Nephron (organoid): ENCODE measurements at regions not wholly inside any gene's neighbourhood (a gene's known extent, or its start where the extent isn't known, plus 50 kb on each side); places are given as distances from the start of the nearest gene placed in this dataset.
"Not testable (repeated sequence)": the region's sequence is repeated elsewhere in the genome, so short reads cannot be mapped to it uniquely, and the experiment has no call there.

Experiments used
- H3K27ac Mint-ChIP-seq, 3 experiments: 2 replicates each; pipeline ENCODE4 v1.8.0; 2020; ENCODE audit warnings: mixed read lengths in 3 of 3, mild to moderate bottlenecking in 2 of 3, moderate library complexity in 1 of 3
- H3K27me3 Mint-ChIP-seq: 2 replicates; pipeline ENCODE4 v1.8.0; 2021; ENCODE audit warnings: low read depth, mild to moderate bottlenecking, moderate library complexity, mixed read lengths
- H3K36me3 Mint-ChIP-seq: 2 replicates; pipeline ENCODE4 v1.8.0; 2020; ENCODE audit warnings: low read depth, mixed read lengths
- H3K4me1 Mint-ChIP-seq: 2 replicates; pipeline ENCODE4 v1.8.0; 2020; ENCODE audit warnings: mixed read lengths
- H3K4me3 Mint-ChIP-seq, 3 experiments: 2 replicates each; pipeline ENCODE4 v1.8.0; 2020; ENCODE audit warnings: mild to moderate bottlenecking in 3 of 3, mixed read lengths in 3 of 3, moderate library complexity in 2 of 3
- H3K9me3 Mint-ChIP-seq: 2 replicates; pipeline ENCODE4 v1.8.0; 2020; ENCODE audit warnings: mixed read lengths
- TF ChIP-seq, protein P1 (sequence below), 3 experiments: fragments of 200-600 bp; sonication (generic); IDR thresholded peaks; one replicate each; pipeline ENCODE4 v1.5.0; 2021; ENCODE audit warnings: antibody characterized with exemption in 3 of 3; ENCODE audit not compliant: unreplicated experiment in 3 of 3

DNA sequence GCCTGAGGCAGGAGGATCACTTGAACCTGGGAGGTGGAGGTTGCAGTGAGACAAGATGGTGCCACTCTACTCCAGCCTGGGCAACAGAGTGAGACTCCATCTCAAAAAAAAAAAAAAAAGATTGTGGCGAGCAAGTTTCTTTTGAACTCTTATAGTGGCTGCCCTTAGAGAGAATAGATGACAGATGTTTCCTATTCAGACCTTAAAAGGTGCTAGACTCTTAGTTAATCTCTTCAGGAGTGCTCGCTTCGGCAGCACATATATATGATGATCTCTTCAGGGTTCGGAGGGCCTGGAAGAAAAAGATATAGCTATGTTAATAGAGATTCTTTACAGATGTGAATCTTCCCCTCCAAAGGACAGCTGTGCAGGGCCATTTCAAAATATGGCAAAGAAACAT is 73.1 kb upstream of the AMN1 start:
- Mint-ChIP-seq H3K36me3 (no peaks in the 10 kb centered on the region), H3K4me1 (no peaks in the 10 kb centered on the region), H3K27me3 (no peaks in the 10 kb centered on the region), H3K9me3 (no peaks in the 10 kb centered on the region), H3K27ac (no peak overlapping the region), H3K4me3 (no peak overlapping the region)
- TF ChIP-seq, protein P1, sequence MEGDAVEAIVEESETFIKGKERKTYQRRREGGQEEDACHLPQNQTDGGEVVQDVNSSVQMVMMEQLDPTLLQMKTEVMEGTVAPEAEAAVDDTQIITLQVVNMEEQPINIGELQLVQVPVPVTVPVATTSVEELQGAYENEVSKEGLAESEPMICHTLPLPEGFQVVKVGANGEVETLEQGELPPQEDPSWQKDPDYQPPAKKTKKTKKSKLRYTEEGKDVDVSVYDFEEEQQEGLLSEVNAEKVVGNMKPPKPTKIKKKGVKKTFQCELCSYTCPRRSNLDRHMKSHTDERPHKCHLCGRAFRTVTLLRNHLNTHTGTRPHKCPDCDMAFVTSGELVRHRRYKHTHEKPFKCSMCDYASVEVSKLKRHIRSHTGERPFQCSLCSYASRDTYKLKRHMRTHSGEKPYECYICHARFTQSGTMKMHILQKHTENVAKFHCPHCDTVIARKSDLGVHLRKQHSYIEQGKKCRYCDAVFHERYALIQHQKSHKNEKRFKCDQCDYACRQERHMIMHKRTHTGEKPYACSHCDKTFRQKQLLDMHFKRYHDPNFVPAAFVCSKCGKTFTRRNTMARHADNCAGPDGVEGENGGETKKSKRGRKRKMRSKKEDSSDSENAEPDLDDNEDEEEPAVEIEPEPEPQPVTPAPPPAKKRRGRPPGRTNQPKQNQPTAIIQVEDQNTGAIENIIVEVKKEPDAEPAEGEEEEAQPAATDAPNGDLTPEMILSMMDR (IDR thresholded peaks at IDR 0.05; ENCODE audit: unreplicated experiment in 3 of 3), result no peak

DNA sequence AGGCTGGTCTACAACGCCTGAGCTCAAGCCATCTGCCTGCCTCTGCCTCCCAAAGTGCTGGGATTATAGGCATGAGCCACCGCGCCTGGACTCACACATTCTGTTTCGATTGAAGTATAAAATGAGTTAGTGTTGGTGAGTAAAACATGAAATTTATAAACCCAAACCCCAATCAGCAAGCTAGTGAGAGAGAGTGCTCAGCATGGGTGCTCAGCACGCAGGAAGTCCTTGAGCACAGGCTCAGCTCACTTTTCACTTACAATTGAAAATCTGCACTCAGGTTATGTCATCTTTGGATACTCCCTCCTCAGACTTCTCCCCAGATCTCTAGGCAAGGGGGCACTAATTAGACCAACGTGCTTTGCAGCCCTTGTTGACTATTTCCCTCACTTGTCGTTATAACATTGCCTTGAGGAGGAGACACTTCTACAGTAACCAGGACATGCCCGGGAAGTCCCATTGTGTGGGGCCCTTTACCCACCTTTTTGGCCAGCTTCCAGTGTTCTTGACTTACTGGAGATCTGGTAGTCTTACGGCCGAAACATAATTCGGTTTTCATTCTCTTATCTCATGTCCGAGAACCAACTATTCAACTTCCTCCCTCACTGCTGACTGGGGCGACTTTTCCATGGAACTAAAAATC is 68.5 kb upstream of the AMN1 start:
- Mint-ChIP-seq H3K4me3 (no peak overlapping the region), H3K4me1 (peaks cover 6% of the 10 kb centered on the region), H3K36me3 (no peaks in the 10 kb centered on the region), H3K27me3 (no peaks in the 10 kb centered on the region), H3K9me3 (no peaks in the 10 kb centered on the region), H3K27ac (no peak overlapping the region)
- TF ChIP-seq, protein P1 (IDR thresholded peaks at IDR 0.05; ENCODE audit: unreplicated experiment in 3 of 3), result no peak

DNA sequence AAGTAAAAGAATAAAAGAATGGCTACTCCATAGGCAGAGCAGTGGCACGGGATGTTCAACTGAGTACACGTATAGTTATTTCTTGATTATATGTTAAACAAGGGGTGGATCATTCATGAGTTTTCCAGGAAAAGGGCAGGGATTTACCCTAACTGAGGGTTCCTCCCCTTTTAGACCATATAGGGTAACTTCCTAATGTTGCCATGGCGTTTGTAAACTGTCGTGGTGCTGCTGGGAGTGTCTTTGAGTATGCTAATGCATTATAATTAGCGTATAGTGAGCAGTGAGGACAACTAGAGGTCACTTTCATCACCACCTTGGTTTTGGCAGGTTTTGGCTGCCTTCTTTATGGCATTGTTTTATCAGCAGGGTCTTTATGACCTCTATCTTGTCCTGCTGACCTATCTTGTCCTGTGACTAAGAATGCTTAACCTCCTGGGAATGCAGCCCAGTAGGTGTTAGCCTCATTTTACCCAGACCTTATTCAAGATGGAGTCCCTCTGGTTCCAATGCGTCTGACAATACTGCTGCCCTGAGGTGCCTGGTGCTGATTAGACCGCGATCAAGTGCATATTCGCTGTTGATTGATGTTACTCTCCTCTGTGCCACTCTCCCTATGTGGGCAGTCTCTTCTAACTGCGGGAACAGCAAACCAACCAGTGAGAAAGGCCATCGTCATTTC is 67.6 kb upstream of the AMN1 start:
- TF ChIP-seq, protein P1 (IDR thresholded peaks at IDR 0.05; ENCODE audit: unreplicated experiment in 3 of 3), result no peak
- Mint-ChIP-seq H3K27me3 (no peaks in the 10 kb centered on the region), H3K27ac (no peak overlapping the region), H3K9me3 (no peaks in the 10 kb centered on the region), H3K36me3 (no peaks in the 10 kb centered on the region), H3K4me3 (no peak overlapping the region), H3K4me1 (peaks cover 6% of the 10 kb centered on the region)

DNA sequence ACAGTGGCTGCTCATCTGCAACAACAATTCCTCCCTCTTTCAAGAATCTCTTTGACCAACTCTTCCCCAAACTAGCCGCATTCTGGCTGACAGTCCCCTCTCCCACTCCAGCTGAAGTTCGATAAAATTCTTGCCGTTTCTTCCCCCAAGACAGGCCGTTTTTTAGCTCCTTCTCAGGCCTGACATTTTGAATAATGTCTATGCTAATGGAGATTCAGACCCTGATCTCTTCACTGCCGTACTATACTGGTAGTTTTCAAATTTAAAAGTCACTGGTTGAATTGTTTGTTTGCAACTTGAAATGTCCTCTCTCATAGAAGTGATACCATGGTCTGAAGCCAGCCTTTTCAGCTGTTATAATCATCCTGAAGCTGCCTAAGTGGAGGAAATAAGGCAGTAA is 65.9 kb upstream of the AMN1 start:
- Mint-ChIP-seq H3K4me3 (no peak overlapping the region), H3K27ac (peak overlapping the region; percentile 13 to 23 (median 14)), H3K9me3 (no peaks in the 10 kb centered on the region), H3K36me3 (no peaks in the 10 kb centered on the region), H3K4me1 (peaks cover 6% of the 10 kb centered on the region), H3K27me3 (no peaks in the 10 kb centered on the region)
- TF ChIP-seq, protein P1 (IDR thresholded peaks at IDR 0.05; ENCODE audit: unreplicated experiment in 3 of 3), result no peak

DNA sequence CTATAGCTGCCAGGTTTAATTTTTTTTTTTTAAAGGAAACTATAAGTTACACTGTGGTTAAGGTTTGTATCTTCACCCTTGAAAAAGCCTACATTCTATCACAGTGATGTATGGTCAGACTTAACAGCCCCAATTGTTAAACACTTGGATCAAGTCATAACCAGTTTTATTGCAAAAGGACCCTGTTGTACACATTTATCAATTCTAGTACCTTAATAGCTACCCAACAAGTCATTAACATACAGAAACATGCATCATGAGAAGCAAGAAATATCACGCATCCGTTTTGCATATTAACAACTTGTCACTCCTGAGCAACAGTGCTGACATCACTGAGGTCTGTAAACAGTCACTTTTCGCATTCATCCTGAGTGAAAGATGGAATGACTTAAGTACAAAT is 62.4 kb upstream of the AMN1 start:
- H3K36me3 Mint-ChIP-seq, H3K4me1 Mint-ChIP-seq, H3K9me3 Mint-ChIP-seq, H3K27ac Mint-ChIP-seq, H3K4me3 Mint-ChIP-seq, H3K27me3 Mint-ChIP-seq: not testable (repeated sequence)

DNA sequence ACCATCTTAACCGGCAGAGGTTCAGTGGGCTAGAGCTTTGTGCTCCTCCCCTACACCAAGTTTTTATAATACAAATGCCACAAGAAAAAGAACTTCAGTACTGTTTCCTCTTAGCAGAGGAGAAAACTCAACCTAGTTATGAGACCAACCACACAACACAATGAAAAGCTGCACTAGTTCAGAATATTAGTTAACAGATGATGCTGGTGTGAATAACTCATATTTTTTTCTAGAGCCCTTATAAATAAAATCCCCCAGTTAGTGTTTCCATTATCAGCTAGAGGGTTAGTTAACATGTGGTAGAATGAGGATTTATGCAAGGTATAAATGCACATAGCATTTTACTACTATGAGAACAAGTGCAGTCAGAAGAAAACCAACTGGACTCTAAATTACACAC is 61.9 kb upstream of the AMN1 start:
- Mint-ChIP-seq H3K9me3 (no peaks in the 10 kb centered on the region), H3K27ac (no peak overlapping the region), H3K4me1 (peaks cover 6% of the 10 kb centered on the region), H3K27me3 (no peaks in the 10 kb centered on the region), H3K4me3 (no peak overlapping the region), H3K36me3 (no peaks in the 10 kb centered on the region)
- TF ChIP-seq, protein P1 (IDR thresholded peaks at IDR 0.05; ENCODE audit: unreplicated experiment in 3 of 3), result no peak
